Activated CD4-positive, alpha-beta T cell treated with anti-CD3 and anti-CD28 coated beads, Interleukin-2, Interleukin-4, amounts not matched to agents 100 ng/mL and 50 ng/mL, durations not matched to agents 16 hours and 8 hours (primary cell): ENCODE measurements at regions not wholly inside any gene's neighbourhood (a gene's known extent, or its start where the extent isn't known, plus 50 kb on each side); places are given as distances from the start of the nearest gene placed in this dataset.

Source experiments
- DNase-seq: peaks from one replicate; pipeline ENCODE4 v3.0.0-alpha.2; 2020; ENCODE audit warnings: low spot score

DNA sequence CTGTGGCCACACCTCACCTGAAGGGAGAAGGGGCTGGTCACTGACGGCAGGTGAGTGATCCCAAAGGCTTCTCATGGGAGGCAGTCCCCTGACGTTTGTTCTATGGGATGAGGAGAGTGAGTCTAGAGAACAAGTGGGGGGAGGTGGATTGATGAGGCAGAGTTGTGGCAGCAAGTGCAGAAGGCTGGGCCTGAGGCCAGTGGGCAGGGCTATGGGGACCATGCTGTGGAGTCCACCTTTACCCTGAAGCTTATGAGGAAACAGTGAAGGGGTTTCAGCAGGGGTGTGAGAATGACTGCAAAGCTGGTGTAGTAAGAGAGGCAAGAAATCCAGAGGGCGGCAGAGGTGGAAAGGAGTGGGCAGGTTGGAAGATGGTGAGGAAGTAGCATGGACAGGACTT is 96.9 kb upstream of the PFN2 start:
- no peak for DNase-seq

DNA sequence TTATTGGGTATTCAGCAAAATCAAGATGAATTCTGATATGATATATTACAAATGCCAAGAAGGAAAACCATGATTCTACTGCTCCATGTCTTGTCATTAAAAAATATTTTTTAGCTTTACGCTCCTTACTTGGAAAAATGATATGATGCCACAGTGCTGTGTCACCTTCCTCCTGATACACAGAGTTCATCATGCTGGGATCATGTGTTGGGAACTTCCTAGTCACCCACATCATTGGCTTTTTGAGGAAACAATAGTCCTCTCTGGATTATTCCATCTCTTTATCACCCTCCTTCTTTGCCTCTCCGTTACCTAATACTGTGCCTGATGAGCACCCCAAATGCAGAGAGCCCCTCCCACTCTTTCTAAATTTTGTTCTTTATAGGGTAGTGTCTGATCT is 94.3 kb upstream of the PFN2 start:
- DNase-seq, result no peak

DNA sequence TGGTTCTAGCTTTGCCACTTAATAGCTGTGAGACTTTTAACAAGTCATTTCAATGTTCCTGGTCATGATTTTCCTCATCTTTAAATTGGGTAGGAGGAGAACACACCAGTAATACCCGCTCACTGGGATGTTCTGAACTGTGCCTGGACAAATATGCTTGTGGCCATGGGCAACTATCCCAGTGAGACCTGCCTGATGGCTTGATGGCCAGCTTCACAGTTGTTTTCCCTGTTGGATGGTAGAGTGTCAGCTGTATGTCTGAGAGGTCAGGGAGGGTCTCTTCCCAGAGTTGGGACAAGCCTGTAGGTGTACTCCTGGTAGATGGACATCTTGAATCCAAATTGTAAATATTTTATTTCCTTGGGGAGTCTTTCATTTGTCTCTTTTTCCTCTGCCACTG is 92.5 kb upstream of the PFN2 start:
- no peak for DNase-seq

DNA sequence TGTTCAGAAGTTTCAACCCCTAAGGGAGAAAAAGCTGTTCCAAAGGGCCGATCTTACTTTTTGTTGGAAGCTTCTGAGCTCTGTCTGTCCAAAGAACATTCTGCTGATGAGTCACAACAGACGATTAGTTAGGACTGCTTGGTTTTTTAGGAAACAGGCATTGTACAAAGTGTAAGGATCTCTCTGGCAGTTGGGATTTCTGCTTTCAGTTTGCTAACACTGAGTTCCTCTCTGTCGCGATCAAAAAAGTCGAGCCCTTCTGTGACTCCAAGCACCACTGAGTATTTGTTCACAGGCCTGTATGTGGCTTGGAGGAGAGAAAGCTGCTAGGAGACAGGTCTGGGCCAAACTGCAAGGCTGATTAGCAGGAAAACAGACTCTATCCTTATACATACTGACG is 91.8 kb upstream of the PFN2 start:
- no peak for DNase-seq

DNA sequence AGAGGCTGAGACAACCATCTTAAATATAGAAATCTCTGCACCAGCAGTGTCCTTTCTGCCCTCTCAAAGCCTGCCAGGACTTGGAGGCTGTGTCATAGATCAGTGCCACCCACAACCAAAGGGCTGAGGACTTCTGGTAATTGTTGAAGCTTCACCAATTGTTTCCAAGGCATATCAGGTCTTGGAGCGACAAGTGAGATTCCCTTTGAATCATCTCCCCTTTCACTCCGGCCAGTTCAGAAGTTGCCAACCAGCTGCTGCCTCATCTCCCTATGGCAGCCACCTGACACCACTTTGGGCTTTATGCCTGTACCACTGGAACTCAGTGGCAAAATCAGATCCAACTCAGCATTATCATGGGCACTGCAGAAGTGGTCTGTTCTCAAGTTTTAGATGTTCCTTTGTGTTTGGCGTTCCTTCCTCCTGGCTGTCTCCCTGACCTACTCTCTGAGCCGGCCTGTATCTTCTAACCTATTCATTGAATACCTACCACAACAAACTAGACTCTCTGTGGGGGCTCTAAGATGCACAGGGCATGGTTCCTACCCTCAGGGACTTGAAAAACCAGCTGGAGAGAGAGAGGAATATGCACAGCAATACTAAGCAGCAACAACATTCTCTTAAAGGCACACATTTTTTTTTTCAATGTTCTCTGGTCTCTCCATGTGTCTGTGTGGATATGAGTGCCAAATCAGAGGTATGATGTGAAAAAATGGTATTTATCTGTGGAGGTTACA is 90.8 kb upstream of the PFN2 start:
- DNase-seq, result no peak

DNA sequence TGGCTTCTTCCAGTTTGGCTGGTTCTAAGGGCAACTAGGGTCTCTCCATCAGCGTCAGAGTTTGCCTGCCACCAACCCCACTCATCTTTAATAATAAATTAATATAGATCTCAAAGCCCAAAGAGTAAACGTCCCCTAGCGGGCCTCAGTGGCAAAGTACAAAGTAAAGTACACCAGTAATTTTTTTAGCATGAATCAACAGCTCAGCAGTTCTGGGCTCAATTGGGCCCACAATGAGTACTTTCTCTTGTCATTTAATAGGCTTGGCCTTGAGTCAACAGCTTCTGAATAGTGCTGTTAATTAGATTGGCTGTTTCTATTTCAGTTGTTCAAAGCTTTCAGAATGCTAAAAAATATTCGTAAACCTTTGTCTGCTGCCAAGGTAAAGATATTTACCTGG is 89.0 kb upstream of the PFN2 start:
- no peak for DNase-seq

DNA sequence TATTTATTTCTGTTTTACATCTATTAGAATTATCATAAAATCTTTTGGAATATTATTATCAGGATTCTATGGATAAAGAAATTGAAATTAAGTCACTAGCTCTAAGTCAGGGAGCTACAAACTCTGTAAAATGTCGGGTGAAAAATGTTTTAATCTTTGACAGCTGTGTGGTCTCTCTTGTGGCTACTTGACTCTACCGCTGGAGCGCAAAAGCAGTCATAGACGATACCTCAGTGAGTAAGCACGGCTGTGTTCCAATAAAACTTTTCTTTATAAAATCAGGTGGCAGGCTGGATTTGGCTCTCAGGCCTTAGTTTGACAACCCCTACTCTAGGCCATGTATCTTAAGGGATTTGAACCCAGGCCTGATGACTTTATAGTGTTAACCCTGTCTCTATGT is 88.5 kb upstream of the PFN2 start:
- DNase-seq, result no peak

DNA sequence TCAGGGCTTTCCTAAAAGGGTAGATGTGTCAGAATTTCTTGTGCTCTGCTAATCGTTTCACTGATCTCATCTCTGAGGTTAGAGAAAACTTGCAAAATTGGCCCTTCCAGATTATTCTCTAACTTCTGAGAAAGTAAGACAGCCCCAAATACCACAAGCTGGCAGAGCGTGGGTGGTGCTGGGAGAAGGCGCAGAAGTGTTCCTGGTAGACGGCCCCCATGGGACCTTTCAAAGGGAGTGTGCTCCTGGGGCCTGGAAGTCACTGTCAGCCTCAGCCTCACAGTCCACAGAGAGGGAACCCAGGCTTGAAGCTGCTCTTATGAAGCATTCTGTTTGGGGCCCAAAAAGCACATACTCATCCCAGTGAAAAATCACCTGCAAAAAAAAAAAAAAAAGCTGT is 86.5 kb upstream of the PFN2 start:
- no peak for DNase-seq

DNA sequence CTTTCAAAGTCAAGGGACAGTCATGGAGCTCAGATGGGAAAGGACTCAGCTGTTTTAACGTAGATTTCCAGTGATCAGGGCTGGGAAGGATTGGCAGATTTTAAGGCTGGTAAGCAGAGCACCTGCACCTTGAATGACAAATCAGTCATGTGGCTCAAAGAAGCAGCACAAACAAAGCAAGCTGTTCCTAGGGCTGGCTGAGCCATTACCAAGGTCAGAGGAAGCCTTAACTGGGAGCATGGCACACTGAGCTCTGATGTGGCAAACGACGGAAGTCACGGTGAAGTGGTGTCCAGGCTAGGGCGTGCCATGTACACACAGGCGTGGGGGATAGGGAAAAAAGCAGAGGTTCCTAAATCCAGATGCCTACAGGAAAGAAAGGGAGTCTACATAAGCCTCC is 84.6 kb upstream of the PFN2 start:
- DNase-seq, result no peak

DNA sequence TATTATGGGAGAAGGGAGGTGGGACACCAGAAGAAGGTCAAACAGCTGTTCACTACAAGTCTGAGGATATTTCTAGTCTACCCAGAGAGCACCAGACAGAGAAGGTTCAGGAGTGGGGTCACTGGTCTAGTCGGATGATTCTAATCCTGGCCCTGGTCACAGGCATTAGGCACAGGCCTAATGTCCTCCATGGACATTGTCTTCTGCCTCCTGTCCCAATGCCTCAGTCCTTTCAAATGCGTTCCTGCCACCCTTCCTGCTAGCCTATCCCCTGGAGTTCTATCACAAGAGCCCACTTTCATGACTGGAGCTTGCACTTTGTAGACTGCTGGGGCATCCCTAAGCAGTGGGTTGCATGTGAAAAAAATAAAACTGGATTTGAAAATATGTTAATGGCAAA is 83.9 kb upstream of the PFN2 start:
- no peak for DNase-seq

DNA sequence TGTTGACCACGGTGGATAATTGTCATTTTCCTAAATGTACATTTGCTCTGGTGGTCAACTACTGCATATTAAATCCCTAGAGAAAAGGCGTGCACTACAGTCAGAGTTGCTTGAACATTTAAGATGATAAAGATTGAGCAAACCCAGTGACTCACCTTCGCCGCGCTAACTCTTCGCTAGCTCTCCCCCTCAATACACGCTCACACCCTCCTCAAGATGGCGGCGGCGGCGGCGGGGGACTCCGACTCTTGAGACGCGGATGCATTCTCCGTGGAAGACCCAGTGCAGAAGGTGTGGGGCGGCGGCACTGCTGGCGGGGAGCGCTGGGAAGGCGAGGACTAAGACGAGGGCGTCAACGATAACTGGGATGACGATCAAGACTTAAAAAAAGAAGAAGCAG is 79.8 kb upstream of the PFN2 start:
- DNase-seq, result no peak

DNA sequence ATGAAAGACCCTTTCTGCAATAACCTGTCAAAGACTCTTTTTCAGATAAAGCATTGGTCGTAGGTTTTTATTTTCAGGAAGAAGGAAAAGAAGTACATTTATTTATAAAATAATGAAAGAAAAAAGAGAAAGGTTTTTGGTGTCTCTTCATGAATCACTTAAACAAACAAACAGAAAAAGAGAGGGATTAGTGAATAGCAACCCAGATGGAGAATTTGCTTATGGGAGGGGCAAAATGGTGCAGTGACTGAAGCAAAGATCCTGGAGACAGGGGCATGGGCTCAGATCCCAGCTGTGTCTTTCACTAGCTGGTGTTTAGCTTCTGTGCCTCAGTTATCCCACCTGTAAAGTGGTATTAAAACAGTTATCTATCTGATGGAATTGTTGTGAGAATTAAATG is 78.6 kb upstream of the PFN2 start:
- no peak for DNase-seq

DNA sequence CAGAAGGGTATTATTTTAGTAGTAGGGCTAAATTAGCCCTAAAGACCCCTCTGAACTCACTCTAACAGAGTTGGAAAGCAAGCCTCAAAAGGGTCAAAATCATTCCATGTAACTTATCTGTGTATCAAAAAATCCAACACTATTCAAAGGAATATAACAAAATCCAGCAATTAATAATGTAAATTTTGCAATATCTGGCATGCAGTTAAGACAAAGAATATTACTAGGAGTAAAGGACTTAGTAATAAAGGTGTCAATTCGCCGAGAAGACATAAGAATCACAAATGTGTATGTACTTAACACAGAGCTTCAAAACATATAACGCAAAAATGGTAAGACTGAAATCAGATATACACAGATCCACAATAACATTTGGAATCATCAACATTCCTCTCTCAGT is 71.2 kb upstream of the PFN2 start:
- no peak for DNase-seq

DNA sequence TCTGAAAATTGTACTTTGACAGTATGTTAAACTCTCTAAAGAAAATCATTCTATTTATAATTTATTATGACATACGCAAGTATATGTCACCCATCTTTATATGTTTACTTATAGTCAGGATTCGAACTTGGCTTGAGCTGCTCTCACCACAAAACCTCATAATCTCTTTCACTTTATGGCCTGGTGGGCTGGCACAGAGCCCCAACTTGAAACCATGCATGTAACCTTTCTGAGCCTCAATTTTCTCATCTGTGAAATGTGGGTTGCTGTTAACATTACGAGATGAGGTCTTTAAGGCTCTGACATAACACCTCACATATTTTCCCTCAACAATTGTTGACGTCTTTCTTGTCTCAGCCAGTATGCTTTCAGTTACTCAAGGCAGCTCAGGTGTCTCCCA is 69.4 kb upstream of the PFN2 start:
- DNase-seq, result no peak

DNA sequence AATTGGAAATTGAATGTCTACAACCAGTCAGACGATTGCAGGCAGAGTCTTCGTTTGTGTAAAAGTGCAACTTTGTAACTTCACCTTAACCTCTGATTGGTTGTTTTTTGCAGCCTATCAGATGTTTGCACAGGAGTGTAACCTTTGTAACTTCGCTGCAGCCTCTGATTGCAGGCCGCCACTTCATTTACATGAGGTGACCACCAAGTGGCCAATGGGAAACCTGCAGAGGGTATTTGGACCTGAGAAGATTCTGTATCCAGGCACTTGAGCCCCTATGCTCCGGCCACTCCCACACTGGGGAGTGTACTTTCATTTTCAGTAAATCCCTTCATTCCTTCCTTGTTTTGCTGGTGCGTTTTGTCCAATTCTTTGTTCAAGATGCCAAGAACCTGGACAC is 68.1 kb upstream of the PFN2 start:
- DNase-seq, result no peak

DNA sequence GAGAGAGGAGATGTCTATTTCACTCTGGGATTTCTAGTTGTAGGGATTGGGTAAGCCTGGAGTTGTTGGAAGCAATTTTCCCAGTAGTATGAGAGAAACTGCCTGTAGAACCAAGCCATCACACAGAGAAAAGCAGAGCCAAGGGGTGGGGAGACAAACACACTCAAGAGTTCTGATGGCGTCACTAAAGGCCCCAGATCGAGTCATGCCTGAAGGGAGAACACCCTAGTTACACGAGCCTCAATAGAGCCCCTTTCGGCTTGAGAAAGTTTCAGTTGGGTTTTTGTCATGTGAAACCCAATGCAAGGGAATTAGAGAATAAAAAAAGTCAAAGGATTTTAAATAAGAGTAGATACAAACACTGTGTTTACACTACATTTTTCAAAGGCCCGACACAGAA is 66.1 kb upstream of the PFN2 start:
- DNase-seq, result no peak

DNA sequence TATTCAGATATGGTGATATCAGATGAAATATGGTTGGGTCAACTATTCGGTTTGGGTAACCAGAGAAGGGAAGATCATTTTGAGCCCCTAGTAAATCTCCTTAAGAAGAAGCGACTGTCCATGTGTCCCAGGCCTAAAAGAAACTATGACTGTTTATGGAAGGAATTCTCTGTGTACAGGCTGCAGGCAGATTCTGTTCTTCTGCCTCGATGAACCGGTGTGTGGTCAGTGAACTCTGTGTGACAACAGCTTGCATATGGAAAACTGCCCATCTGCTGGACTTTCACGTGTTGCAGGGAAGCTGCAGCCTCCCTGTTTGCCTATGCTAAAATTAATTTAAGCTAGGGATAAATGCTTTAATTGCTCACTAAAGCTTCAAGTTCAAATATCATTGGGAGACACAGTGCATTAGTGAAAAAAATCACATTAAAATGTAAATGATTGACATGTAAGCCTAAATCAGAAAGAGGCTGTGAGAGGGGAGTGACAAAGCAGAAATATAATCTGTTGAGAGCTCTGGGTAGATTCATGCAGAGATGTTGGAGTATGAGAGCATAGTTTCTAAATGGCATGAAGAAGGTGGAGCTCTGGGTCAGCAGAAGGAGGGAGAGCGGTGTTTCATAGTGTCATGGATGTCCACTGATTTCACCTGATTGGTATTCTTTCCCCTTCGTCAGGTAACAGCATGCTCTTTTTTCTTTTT is 65.4 kb upstream of the PFN2 start:
- no peak for DNase-seq

DNA sequence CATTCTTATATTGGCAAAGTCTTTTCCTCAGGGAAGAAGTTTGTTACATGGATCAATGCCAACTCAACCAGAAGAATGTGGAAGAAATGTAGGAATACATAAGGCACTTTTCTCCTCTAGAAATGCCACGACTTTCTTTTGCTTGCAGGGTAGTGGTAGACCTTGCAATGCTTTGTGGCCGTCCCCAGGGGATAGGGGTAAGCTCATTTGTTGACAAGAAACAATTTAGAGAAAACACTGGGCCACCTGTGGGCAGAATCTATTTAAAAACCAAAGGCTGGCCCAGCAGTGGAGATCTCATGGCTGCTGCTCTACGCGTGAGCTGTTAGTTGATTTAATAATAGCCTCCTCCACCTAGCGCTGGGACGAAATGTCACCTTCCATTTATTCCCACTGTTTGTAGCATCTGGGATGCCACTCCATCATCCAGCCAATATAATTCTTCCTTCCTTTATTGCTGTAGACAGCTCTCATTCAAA is 64.6 kb upstream of the PFN2 start:
- no peak for DNase-seq

DNA sequence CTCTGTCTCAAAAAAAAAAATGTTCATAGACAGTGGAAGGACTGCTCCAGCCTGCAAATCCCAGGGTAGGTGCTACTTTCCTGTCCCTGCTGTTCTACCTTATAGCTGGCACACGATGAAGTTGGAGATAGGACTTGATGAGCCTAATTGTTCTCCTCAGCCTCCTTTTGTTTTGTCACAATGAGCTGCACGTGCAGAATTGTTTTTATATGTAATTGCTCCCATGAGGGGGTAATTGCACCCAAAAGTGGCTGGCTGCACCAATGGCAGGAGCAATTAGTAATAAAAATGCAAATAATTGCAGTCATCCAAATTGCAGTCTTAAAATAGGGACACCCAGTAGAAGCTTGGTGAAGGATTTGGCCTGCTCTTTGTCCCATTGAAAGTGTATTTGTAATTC is 63.0 kb upstream of the PFN2 start:
- no peak for DNase-seq

DNA sequence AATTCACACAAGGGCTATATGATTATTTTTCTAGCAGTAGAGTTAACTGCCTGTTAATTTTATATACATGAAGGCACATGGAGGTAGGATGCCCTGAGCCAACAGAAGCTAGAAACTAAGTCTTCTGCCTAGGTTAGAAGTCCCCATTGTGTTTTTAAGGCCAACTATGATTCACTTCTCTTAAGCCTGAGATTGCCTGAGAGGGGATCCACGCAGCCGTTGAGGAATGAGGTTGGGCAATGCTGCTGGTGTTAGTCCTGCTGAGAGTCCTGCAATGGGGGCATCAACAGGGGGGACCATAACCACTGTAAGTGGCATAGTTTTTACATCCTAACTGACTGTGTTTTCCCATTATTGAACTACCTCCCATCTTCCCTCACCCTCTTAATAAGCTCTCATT is 60.1 kb upstream of the PFN2 start:
- DNase-seq, result no peak

DNA sequence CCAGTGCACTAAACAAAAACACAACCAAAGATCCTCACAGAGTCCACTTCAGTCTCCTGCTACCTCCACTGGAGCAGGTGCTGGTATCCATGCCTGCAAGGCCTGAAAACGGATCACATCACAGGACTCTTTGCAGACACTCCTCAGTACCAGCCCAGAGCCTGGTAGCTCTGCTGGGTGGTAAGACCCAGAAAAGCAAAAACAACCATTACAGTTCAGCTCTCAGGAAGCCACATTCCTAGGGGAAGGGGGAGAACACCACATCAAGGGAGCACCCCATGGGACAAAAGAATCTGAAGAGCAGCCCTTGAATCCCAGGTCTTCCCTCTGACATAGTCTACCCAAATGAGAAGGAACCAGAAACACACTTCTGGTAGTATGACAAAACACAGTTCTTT is 52.5 kb upstream of the PFN2 start:
- no peak for DNase-seq

DNA sequence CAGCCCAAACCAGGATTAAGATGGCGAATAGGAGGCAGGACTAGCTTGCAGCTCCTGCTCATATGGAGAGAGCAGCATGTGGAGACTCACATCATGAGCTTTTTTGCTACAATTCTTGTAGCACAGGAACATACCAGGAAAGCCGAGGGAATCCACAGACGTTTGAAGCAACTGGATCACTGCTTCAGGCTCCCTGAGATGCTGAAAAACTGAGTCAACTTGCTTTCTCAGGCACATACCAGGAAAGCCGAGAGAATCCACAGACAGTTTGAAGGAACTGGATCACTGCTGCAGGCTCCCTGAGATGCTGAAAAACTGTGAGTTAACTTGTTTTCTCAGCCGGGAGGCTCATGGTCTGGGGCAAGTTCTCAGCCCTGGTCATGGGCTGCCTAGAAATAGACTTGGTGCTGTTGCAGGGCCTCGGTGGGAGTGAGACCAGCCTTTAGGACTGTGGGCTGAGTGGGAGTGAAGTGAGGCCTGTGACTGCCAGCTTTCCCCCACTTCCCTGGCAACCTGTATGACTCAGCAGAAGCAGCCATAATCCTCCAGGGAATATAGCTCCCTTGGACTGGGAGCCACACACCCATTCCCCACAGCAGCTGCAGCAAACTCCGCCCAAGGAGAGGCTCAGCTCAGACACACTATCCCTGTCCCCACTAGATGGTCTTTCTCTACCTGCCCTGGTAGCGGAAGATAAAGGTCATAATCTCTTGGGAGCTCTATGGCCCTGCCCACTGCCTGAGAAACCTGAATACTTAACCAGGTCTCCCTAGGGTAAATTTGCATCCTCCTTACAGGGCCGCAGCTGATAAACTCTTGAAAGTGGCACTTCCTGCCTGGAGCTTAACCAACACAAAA is 51.9 kb upstream of the PFN2 start:
- no peak for DNase-seq

DNA sequence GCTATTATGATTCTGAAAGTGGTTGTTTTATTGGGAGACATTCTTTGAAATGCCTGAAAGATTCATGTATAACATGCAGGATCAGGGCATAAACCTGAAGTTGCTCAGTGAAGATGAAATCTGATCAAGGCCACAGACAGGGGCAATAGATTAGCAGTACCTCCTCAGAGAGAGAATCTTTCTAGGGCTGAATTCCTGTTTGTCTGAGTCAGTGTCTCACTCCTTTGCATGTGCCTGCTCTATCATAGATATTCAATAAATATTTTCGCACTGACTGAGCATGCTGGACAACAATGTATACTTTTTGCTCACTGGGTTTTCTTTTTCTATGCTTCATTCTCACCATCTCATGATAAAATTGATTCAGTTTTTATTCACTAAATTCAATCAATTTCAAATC is 49.8 kb upstream of the PFN2 start:
- DNase-seq, result no peak
